HG03066 (cell line): ENCODE measurements at regions not wholly inside any gene's neighbourhood (a gene's known extent, or its start where the extent isn't known, plus 50 kb on each side); places are given as distances from the start of the nearest gene placed in this dataset.
"Not testable (repeated sequence)": the region's sequence is repeated elsewhere in the genome, so short reads cannot be mapped to it uniquely, and the experiment has no call there.

Experiments
- ATAC-seq: cut with Tn5 transposase; IDR thresholded peaks from one replicate; pipeline ENCODE4 v1.9.1; 2021; ENCODE audit warnings: low read depth; ENCODE audit not compliant: unreplicated experiment

GRCh38 chr5:82466986-82467561, 188.9 kb upstream of the RPS23 start:
- ATAC-seq, result no peak

GRCh38 chr5:82465235-82465634, 187.1 kb upstream of the RPS23 start:
- no peak for ATAC-seq

GRCh38 chr5:82459626-82460025, 181.5 kb upstream of the RPS23 start:
- ATAC-seq, result no peak

GRCh38 chr5:82455317-82455716, 177.2 kb upstream of the RPS23 start:
- not testable (repeated sequence) for ATAC-seq

GRCh38 chr5:82448374-82448773, 170.2 kb upstream of the RPS23 start:
- ATAC-seq, result no peak

GRCh38 chr5:82447913-82448312, 169.8 kb upstream of the RPS23 start:
- ATAC-seq, result no peak

- no peak for ATAC-seq
Observed at GRCh38 chr5:82446809-82447208, 168.7 kb upstream of the RPS23 start.

- ATAC-seq, result no peak
Observed at GRCh38 chr5:82445726-82446335, 167.7 kb upstream of the RPS23 start.

GRCh38 chr5:82439750-82440445, 161.7 kb upstream of the RPS23 start:
- no peak for ATAC-seq

- ATAC-seq, result not testable (repeated sequence)
Observed at GRCh38 chr5:82437565-82437964, 159.4 kb upstream of the RPS23 start.

- ATAC-seq, result no peak
Observed at GRCh38 chr5:82436291-82436690, 158.1 kb upstream of the RPS23 start.

- not testable (repeated sequence) for ATAC-seq
Observed at GRCh38 chr5:82434696-82435660, 156.8 kb upstream of the RPS23 start.

GRCh38 chr5:82426464-82427154, 148.5 kb upstream of the RPS23 start:
- no peak for ATAC-seq

- ATAC-seq, result no peak
Observed at GRCh38 chr5:82425591-82425990, 147.4 kb upstream of the RPS23 start.

GRCh38 chr5:82424211-82424610, 146.1 kb upstream of the RPS23 start:
- ATAC-seq, result no peak

GRCh38 chr5:82422751-82423181, 144.6 kb upstream of the RPS23 start:
- no peak for ATAC-seq

GRCh38 chr5:82422001-82422740, 144.0 kb upstream of the RPS23 start:
- ATAC-seq, result no peak

- ATAC-seq, result no peak
Observed at GRCh38 chr5:82421119-82421518, 143.0 kb upstream of the RPS23 start.

- not testable (repeated sequence) for ATAC-seq
Observed at GRCh38 chr5:82420524-82420923, 142.4 kb upstream of the RPS23 start.
